SK-N-MC (cell line): ENCODE measurements at regions not wholly inside any gene's neighbourhood (a gene's known extent, or its start where the extent isn't known, plus 50 kb on each side); places are given as distances from the start of the nearest gene placed in this dataset.

Experiments used
- EZH2 ChIP-seq: fragments of 200-600 bp; sonication (generic); IDR thresholded peaks from one replicate; pipeline ENCODE4 v1.6.1; 2017; ENCODE audit warnings: antibody characterized with exemption
- FOXP2 ChIP-seq: optimal IDR thresholded peaks from 2 replicates; pipeline ENCODE3; 2011; ENCODE audit warnings: mild to moderate bottlenecking, moderate library complexity; ENCODE audit not compliant: insufficient read depth; ENCODE audit errors: extremely low read length, control extremely low read depth
- POLR2AphosphoS5 ChIP-seq: IDR thresholded peaks from 2 replicates; pipeline ENCODE4 v1.6.1; 2012; ENCODE audit warnings: mild to moderate bottlenecking, low read depth, low read length, borderline replicate concordance

- TF ChIP-seq POLR2AphosphoS5 (no peak), EZH2 (no peak), FOXP2 (no peak)
Observed at GRCh38 chr6:94190030-94190429, 770.7 kb upstream of the EPHA7 start.
